Osteoblast (primary cell): ENCODE measurements at regions not wholly inside any gene's neighbourhood (a gene's known extent, or its start where the extent isn't known, plus 50 kb on each side); places are given as distances from the start of the nearest gene placed in this dataset.

Experiments
- DNase-seq: peaks from one replicate; pipeline ENCODE4 v3.0.0; 2011; ENCODE audit warnings: low spot score, mixed read lengths; ENCODE audit not compliant: insufficient read length; ENCODE audit errors: missing footprints
- H2AFZ ChIP-seq: 2 replicates; pipeline ENCODE4 v1.6.0; 2011; ENCODE audit warnings: mild to moderate bottlenecking, low read length
- H3K27ac ChIP-seq: 2 replicates; pipeline ENCODE4 v1.5.1; 2011; ENCODE audit warnings: mild to moderate bottlenecking, low read depth, low read length, moderate library complexity
- H3K27me3 ChIP-seq: 2 replicates; pipeline ENCODE4 v1.6.0; 2012; ENCODE audit warnings: mild to moderate bottlenecking, control low read depth, inconsistent platforms, low read length, moderate library complexity; ENCODE audit not compliant: insufficient read depth
- H3K36me3 ChIP-seq: 2 replicates; pipeline ENCODE4 v1.5.1; 2011; ENCODE audit warnings: mild to moderate bottlenecking, low read length, control low read depth, moderate library complexity; ENCODE audit not compliant: insufficient read depth
- H3K4me1 ChIP-seq: 2 replicates; pipeline ENCODE4 v1.5.1; 2011; ENCODE audit warnings: mild to moderate bottlenecking, low read length, control low read depth, moderate library complexity; ENCODE audit not compliant: insufficient read depth
- H3K4me2 ChIP-seq: 2 replicates; pipeline ENCODE4 v1.6.0; 2011; ENCODE audit warnings: mild to moderate bottlenecking, low read length; ENCODE audit not compliant: insufficient read depth
- H3K4me3 ChIP-seq: fragments of 200-600 bp; sonication (generic); 3 replicates; pipeline ENCODE4 v1.5.1; 2012; ENCODE audit warnings: mild to moderate bottlenecking, low read length, inconsistent platforms; ENCODE audit not compliant: insufficient read depth
- H3K79me2 ChIP-seq: 2 replicates; pipeline ENCODE4 v1.6.0; 2012; ENCODE audit warnings: mild to moderate bottlenecking, low read length, control low read depth, inconsistent platforms; ENCODE audit not compliant: insufficient read depth
- H3K9me3 ChIP-seq: 2 replicates; pipeline ENCODE4 v1.5.1; 2011; ENCODE audit warnings: low read depth, low read length, control low read depth
- H4K20me1 ChIP-seq: 2 replicates; pipeline ENCODE4 v1.6.0; 2012; ENCODE audit warnings: mild to moderate bottlenecking, low read length, control low read depth; ENCODE audit not compliant: insufficient read depth
- CTCF ChIP-seq: IDR thresholded peaks from 2 replicates; pipeline ENCODE4 v1.5.1; 2011; ENCODE audit warnings: mild to moderate bottlenecking, low read depth, low read length, moderate library complexity; ENCODE audit errors: extremely low read depth

- TF ChIP-seq CTCF = no peak
- H2AFZ ChIP-seq = no peak overlapping the region
- H4K20me1 ChIP-seq = no peaks in the 10 kb centered on the region
- no peaks in the 10 kb centered on the region for H3K9me3 ChIP-seq
- no peaks in the 10 kb centered on the region for H3K79me2 ChIP-seq
- no peaks in the 10 kb centered on the region for H3K4me1 ChIP-seq
- no peak for DNase-seq
- no peak overlapping the region for H3K4me2 ChIP-seq
- H3K27me3 ChIP-seq = no peaks in the 10 kb centered on the region
- no peaks in the 10 kb centered on the region for H3K36me3 ChIP-seq
- no peak overlapping the region for H3K27ac ChIP-seq
- H3K4me3 ChIP-seq = no peak overlapping the region
Observed at GRCh38 chr1:105137543-105138457, 1388.1 kb downstream of the AMY1C start.

- Histone ChIP-seq H3K79me2 (no peaks in the 10 kb centered on the region), H4K20me1 (no peaks in the 10 kb centered on the region), H3K4me2 (no peak overlapping the region), H3K27ac (no peak overlapping the region), H3K4me1 (no peaks in the 10 kb centered on the region), H3K27me3 (no peaks in the 10 kb centered on the region), H2AFZ (no peak overlapping the region), H3K36me3 (no peaks in the 10 kb centered on the region), H3K4me3 (no peak overlapping the region), H3K9me3 (no peaks in the 10 kb centered on the region)
- DNase-seq = no peak
- no peak for TF ChIP-seq CTCF
Observed at GRCh38 chr1:105138458-105138893, 1388.8 kb downstream of the AMY1C start.

GRCh38 chr1:105172788-105173187 is 1423.1 kb downstream of the AMY1C start:
- no peaks in the 10 kb centered on the region for H3K36me3 ChIP-seq
- H3K27me3 ChIP-seq = no peaks in the 10 kb centered on the region
- H2AFZ ChIP-seq = no peak overlapping the region
- H3K4me1 ChIP-seq = no peaks in the 10 kb centered on the region
- TF ChIP-seq CTCF = no peak
- no peak overlapping the region for H3K4me3 ChIP-seq
- no peaks in the 10 kb centered on the region for H3K9me3 ChIP-seq
- DNase-seq = no peak
- H3K27ac ChIP-seq = no peak overlapping the region
- no peaks in the 10 kb centered on the region for H4K20me1 ChIP-seq
- H3K4me2 ChIP-seq = no peak overlapping the region
- H3K79me2 ChIP-seq = no peaks in the 10 kb centered on the region

GRCh38 chr1:105180789-105181188 is 1431.1 kb downstream of the AMY1C start:
- no peak overlapping the region for H3K4me2 ChIP-seq
- TF ChIP-seq CTCF = no peak
- H3K36me3 ChIP-seq = no peaks in the 10 kb centered on the region
- H3K9me3 ChIP-seq = no peaks in the 10 kb centered on the region
- no peaks in the 10 kb centered on the region for H3K27me3 ChIP-seq
- no peak for DNase-seq
- H3K4me3 ChIP-seq = no peak overlapping the region
- H3K79me2 ChIP-seq = no peaks in the 10 kb centered on the region
- H2AFZ ChIP-seq = no peak overlapping the region
- H4K20me1 ChIP-seq = no peaks in the 10 kb centered on the region
- no peaks in the 10 kb centered on the region for H3K4me1 ChIP-seq
- H3K27ac ChIP-seq = no peak overlapping the region
